ENCODE measurements at regions not wholly inside any gene's neighbourhood (a gene's known extent, or its start where the extent isn't known, plus 50 kb on each side); places are given as distances from the start of the nearest gene placed in this dataset.

GRCh38 chr5:93676704-93677103 is 64.7 kb downstream of the POU5F2 start:
- H3K9me3 ChIP-seq, result no peaks in the 10 kb centered on the region
- H3K9ac ChIP-seq, result no peak overlapping the region
- DNase-seq, result no peak
- H3K27ac ChIP-seq (ENCODE audit: low read depth in 2 of 2, low read length in 1 of 2), result no peak overlapping the region; a peak in 2 of 4 replicates
- WGBS (ENCODE audit: low lambda C conversion rate), result 91% methylated on average over 5 of the region's 5 CpGs
- CTCF ChIA-PET, result interaction anchor here (1.2 to 3.0 kb wide), 7 partner anchors 10 to 1061 kb away, joined by 3 to 13 read pairs (median 4); partner anchors contain the start of gene NR2F1
- H3K4me2 ChIP-seq, result no peak overlapping the region
- no peaks in the 10 kb centered on the region for H3K9me2 ChIP-seq
- no peak for TF ChIP-seq TEAD4 (IDR thresholded peaks at IDR 0.05; ENCODE audit: borderline replicate concordance, insufficient read depth)
- TF ChIP-seq NFIC (IDR thresholded peaks at IDR 0.05; ENCODE audit: borderline replicate concordance), result no peak
- TF ChIP-seq IRF3 (IDR thresholded peaks at IDR 0.05; ENCODE audit: low read depth, low read length), result no peak
- no peak for TF ChIP-seq NRF1 (IDR thresholded peaks at IDR 0.05; ENCODE audit: low read depth, low read length)
- TF ChIP-seq ELF1 (IDR thresholded peaks at IDR 0.05), result no peak
- TF ChIP-seq FOSL2 (IDR thresholded peaks at IDR 0.05; ENCODE audit: borderline replicate concordance, low read depth), result no peak
- no peak for TF ChIP-seq POLR2AphosphoS5 (IDR thresholded peaks at IDR 0.05; ENCODE audit: low read depth, low read length)
- no peak for TF ChIP-seq MEF2A (IDR thresholded peaks at IDR 0.05; ENCODE audit: borderline replicate concordance, low read depth)
- TF ChIP-seq RXRA (IDR thresholded peaks at IDR 0.05; ENCODE audit: borderline replicate concordance, low read depth), result no peak
- TF ChIP-seq, protein P1, sequence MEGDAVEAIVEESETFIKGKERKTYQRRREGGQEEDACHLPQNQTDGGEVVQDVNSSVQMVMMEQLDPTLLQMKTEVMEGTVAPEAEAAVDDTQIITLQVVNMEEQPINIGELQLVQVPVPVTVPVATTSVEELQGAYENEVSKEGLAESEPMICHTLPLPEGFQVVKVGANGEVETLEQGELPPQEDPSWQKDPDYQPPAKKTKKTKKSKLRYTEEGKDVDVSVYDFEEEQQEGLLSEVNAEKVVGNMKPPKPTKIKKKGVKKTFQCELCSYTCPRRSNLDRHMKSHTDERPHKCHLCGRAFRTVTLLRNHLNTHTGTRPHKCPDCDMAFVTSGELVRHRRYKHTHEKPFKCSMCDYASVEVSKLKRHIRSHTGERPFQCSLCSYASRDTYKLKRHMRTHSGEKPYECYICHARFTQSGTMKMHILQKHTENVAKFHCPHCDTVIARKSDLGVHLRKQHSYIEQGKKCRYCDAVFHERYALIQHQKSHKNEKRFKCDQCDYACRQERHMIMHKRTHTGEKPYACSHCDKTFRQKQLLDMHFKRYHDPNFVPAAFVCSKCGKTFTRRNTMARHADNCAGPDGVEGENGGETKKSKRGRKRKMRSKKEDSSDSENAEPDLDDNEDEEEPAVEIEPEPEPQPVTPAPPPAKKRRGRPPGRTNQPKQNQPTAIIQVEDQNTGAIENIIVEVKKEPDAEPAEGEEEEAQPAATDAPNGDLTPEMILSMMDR (IDR thresholded peaks at IDR 0.05), result no peak
- no peak for TF ChIP-seq MXI1 (IDR thresholded peaks at IDR 0.05; ENCODE audit: low read depth, low read length)
- TF ChIP-seq REST (IDR thresholded peaks at IDR 0.05; ENCODE audit: low read depth, low read length), result no peak
- TF ChIP-seq FOXJ3 (CRISPR knock-in tag; IDR thresholded peaks at IDR 0.05), result no peak; the same call in 1 of the 2 replicates
- TF ChIP-seq TCF12 (IDR thresholded peaks at IDR 0.05), result no peak
- no peak for TF ChIP-seq YY1 (IDR thresholded peaks at IDR 0.05; ENCODE audit: low read depth)
- TF ChIP-seq, protein P2, sequence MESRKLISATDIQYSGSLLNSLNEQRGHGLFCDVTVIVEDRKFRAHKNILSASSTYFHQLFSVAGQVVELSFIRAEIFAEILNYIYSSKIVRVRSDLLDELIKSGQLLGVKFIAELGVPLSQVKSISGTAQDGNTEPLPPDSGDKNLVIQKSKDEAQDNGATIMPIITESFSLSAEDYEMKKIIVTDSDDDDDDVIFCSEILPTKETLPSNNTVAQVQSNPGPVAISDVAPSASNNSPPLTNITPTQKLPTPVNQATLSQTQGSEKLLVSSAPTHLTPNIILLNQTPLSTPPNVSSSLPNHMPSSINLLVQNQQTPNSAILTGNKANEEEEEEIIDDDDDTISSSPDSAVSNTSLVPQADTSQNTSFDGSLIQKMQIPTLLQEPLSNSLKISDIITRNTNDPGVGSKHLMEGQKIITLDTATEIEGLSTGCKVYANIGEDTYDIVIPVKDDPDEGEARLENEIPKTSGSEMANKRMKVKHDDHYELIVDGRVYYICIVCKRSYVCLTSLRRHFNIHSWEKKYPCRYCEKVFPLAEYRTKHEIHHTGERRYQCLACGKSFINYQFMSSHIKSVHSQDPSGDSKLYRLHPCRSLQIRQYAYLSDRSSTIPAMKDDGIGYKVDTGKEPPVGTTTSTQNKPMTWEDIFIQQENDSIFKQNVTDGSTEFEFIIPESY (IDR thresholded peaks at IDR 0.05; ENCODE audit: borderline replicate concordance, low read depth), result no peak
- no peak for TF ChIP-seq RCOR1 (IDR thresholded peaks at IDR 0.05; ENCODE audit: low read length)
- TF ChIP-seq RAD21 (IDR thresholded peaks at IDR 0.05; ENCODE audit: low read length), result no peak
- H3K4me3 ChIP-seq (ENCODE audit: low read depth in 2 of 2, low read length in 1 of 2), result no peak overlapping the region
- H3F3A ChIP-seq (replicated peaks; ENCODE audit: insufficient read depth), result peaks cover 7% of the 10 kb centered on the region
- H3K79me2 ChIP-seq (ENCODE audit: insufficient read depth), result no peaks in the 10 kb centered on the region
- H3K36me3 ChIP-seq (replicated peaks in 1 of 2; ENCODE audit: control insufficient read depth in 1 of 2, insufficient read depth in 2 of 2, low read length in 1 of 2), result no peaks in the 10 kb centered on the region
- no peaks in the 10 kb centered on the region for H4K20me1 ChIP-seq (ENCODE audit: insufficient read depth)
- POLR2A ChIA-PET, result interaction anchor here (0.7 kb wide), 1 partner anchor 56 kb away, joined by 3 read pairs; no protein-coding TSS in a partner anchor
- H2AFZ ChIP-seq (ENCODE audit: low read depth), result no peak overlapping the region
- H3K27me3 ChIP-seq (ENCODE audit: insufficient read depth), result no peaks in the 10 kb centered on the region
- peaks cover 4 to 46% of the 10 kb centered on the region in 2 experiments; a peak in 3 of 4 replicates for H3K4me1 ChIP-seq (ENCODE audit: control insufficient read depth in 1 of 2, insufficient read depth in 2 of 2, low read depth in 1 of 2, low read length in 1 of 2)
